Neural cell (in vitro differentiated cells): ENCODE measurements at regions not wholly inside any gene's neighbourhood (a gene's known extent, or its start where the extent isn't known, plus 50 kb on each side); places are given as distances from the start of the nearest gene placed in this dataset.

Experiments
- H2AFZ ChIP-seq: fragments of 200-600, 300-800 bp; sonication (generic), shearing (Covaris generic); 2 replicates; pipeline ENCODE4 v1.6.0; 2014; ENCODE audit warnings: low read depth, mild to moderate bottlenecking, antibody characterized with exemption, low read length, moderate library complexity
- H3F3A ChIP-seq: fragments of 200-600 bp; shearing (Covaris generic); 2 replicates; pipeline ENCODE4 v1.6.1; 2016; ENCODE audit warnings: mild to moderate bottlenecking, moderate library complexity, mixed read lengths, antibody characterized with exemption, low read length; ENCODE audit not compliant: insufficient read depth, poor library complexity, severe bottlenecking
- H3K27ac ChIP-seq: fragments of 200-600, 300-800 bp; sonication (generic), shearing (Covaris generic); 2 replicates; pipeline ENCODE4 v1.5.1; 2014; ENCODE audit warnings: mild to moderate bottlenecking, low read length, moderate library complexity
- H3K27me3 ChIP-seq: fragments of 300-800, 200-600 bp; sonication (generic), shearing (Covaris generic); 2 replicates; pipeline ENCODE4 v1.6.0; 2014; ENCODE audit warnings: mild to moderate bottlenecking, low read depth, low read length, moderate library complexity; ENCODE audit not compliant: insufficient read depth
- H3K36me3 ChIP-seq: fragments of 300-800, 200-600 bp; sonication (generic), shearing (Covaris generic); 2 replicates; pipeline ENCODE4 v1.5.1; 2014; ENCODE audit warnings: mild to moderate bottlenecking, antibody characterized with exemption, low read length, moderate library complexity; ENCODE audit not compliant: insufficient read depth
- H3K4me2 ChIP-seq: fragments of 300-800, 200-600 bp; sonication (generic), shearing (Covaris generic); 2 replicates; pipeline ENCODE4 v1.6.0; 2014; ENCODE audit warnings: mild to moderate bottlenecking, low read length
- H3K4me3 ChIP-seq: fragments of 300-800, 200-600 bp; sonication (generic), shearing (Covaris generic); 2 replicates; pipeline ENCODE4 v1.5.1; 2014; ENCODE audit warnings: mild to moderate bottlenecking, low read length, moderate library complexity
- H3K79me2 ChIP-seq: fragments of 200-600 bp; shearing (Covaris generic); replicated peaks from 2 replicates; pipeline ENCODE4 v1.6.0; 2014; ENCODE audit warnings: mild to moderate bottlenecking, low read length, moderate library complexity; ENCODE audit not compliant: insufficient read depth
- H3K9ac ChIP-seq: fragments of 300-800, 200-600 bp; sonication (generic), shearing (Covaris generic); 2 replicates; pipeline ENCODE4 v1.6.1; 2016; ENCODE audit warnings: mild to moderate bottlenecking, low read length, mixed read lengths
- H3K9me2 ChIP-seq: fragments of 200-600 bp; shearing (Covaris generic); 2 replicates; pipeline ENCODE4 v1.6.1; 2016; ENCODE audit warnings: mild to moderate bottlenecking, low read length, mixed read lengths; ENCODE audit not compliant: insufficient read depth
- H3K9me3 ChIP-seq: fragments of 200-600, 300-800 bp; sonication (generic), shearing (Covaris generic); 2 replicates; pipeline ENCODE4 v1.6.1; 2016; ENCODE audit warnings: mild to moderate bottlenecking, mixed run types, low read length, moderate library complexity, mixed read lengths
- H4K20me1 ChIP-seq: fragments of 200-600 bp; shearing (Covaris generic); 2 replicates; pipeline ENCODE4 v1.6.1; 2016; ENCODE audit warnings: mild to moderate bottlenecking, mixed run types; ENCODE audit not compliant: insufficient read depth
- EP300 ChIP-seq: fragments of 450-650 bp; conservative IDR thresholded peaks from 2 replicates; pipeline ENCODE4 v1.6.1; 2014; ENCODE audit warnings: antibody characterized with exemption, mild to moderate bottlenecking, moderate library complexity; ENCODE audit not compliant: poor library complexity, severe bottlenecking
- EZH2 ChIP-seq: fragments of 200-600, 300-800 bp; shearing (Covaris generic), sonication (generic); IDR thresholded peaks from 2 replicates; pipeline ENCODE4 v1.6.1; 2014; ENCODE audit warnings: antibody characterized with exemption, low read length, borderline replicate concordance, mild to moderate bottlenecking; ENCODE audit not compliant: insufficient read depth, poor library complexity, severe bottlenecking
- MXI1 ChIP-seq: fragments of 450-650 bp; conservative IDR thresholded peaks from 2 replicates; pipeline ENCODE4 v1.6.1; 2014; ENCODE audit warnings: antibody characterized with exemption, mild to moderate bottlenecking; ENCODE audit not compliant: poor library complexity, severe bottlenecking
- POLR2AphosphoS5 ChIP-seq: IDR thresholded peaks from 2 replicates; pipeline ENCODE4 v1.6.1; 2012
- RAD21 ChIP-seq: fragments of 450-650 bp; conservative IDR thresholded peaks from 2 replicates; pipeline ENCODE4 v1.6.1; 2014; ENCODE audit warnings: antibody characterized with exemption, mild to moderate bottlenecking, moderate library complexity
- REST ChIP-seq: IDR thresholded peaks from 2 replicates; pipeline ENCODE4 v1.6.1; 2012; ENCODE audit warnings: borderline replicate concordance
- SMC3 ChIP-seq: fragments of 450-650 bp; conservative IDR thresholded peaks from 2 replicates; pipeline ENCODE4 v1.6.1; 2014; ENCODE audit warnings: antibody characterized with exemption, mild to moderate bottlenecking, moderate library complexity; ENCODE audit not compliant: poor library complexity
- TAF1 ChIP-seq: IDR thresholded peaks from 2 replicates; pipeline ENCODE4 v1.6.1; 2012; ENCODE audit warnings: low read depth
- TF ChIP-seq, protein P1 (sequence below): fragments of 450-650 bp; IDR thresholded peaks from 2 replicates; pipeline ENCODE4 v1.5.1; 2014; ENCODE audit warnings: antibody characterized with exemption, mild to moderate bottlenecking, moderate library complexity; ENCODE audit not compliant: poor library complexity, severe bottlenecking

DNA sequence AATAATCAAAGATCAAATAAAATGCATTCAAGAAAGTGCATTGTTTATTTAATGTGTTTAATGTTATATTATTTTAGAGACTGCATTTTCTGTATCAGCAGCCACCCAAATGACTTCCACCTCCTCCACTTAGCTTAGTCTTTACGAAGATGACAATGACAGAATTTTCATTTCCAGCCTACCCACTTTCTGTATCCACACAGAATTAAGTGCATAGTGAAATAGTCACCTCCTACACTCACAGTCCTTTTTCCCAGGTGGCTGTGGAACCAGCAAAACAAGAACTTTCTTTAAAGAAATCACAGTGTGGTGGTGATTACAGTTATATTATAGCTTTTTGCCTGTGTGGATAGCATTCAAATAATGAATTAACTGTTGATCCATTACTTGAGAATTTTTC, 66.2 kb upstream of the KCNK1 start:
- TF ChIP-seq, protein P1, sequence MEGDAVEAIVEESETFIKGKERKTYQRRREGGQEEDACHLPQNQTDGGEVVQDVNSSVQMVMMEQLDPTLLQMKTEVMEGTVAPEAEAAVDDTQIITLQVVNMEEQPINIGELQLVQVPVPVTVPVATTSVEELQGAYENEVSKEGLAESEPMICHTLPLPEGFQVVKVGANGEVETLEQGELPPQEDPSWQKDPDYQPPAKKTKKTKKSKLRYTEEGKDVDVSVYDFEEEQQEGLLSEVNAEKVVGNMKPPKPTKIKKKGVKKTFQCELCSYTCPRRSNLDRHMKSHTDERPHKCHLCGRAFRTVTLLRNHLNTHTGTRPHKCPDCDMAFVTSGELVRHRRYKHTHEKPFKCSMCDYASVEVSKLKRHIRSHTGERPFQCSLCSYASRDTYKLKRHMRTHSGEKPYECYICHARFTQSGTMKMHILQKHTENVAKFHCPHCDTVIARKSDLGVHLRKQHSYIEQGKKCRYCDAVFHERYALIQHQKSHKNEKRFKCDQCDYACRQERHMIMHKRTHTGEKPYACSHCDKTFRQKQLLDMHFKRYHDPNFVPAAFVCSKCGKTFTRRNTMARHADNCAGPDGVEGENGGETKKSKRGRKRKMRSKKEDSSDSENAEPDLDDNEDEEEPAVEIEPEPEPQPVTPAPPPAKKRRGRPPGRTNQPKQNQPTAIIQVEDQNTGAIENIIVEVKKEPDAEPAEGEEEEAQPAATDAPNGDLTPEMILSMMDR: no peak
- TF ChIP-seq RAD21: no peak
- no peak for TF ChIP-seq EP300
- no peak for TF ChIP-seq EZH2
- H3K36me3 ChIP-seq: no peaks in the 10 kb centered on the region
- no peak overlapping the region for H3K9ac ChIP-seq
- H3K4me3 ChIP-seq: no peak overlapping the region
- H3K9me2 ChIP-seq: no peaks in the 10 kb centered on the region
- no peak overlapping the region for H2AFZ ChIP-seq
- H4K20me1 ChIP-seq: no peaks in the 10 kb centered on the region
- no peaks in the 10 kb centered on the region for H3K79me2 ChIP-seq
- no peaks in the 10 kb centered on the region for H3K9me3 ChIP-seq
- H3K4me2 ChIP-seq: no peak overlapping the region
- H3K27ac ChIP-seq: no peak overlapping the region
- H3F3A ChIP-seq: no peaks in the 10 kb centered on the region
- H3K27me3 ChIP-seq: no peaks in the 10 kb centered on the region

GRCh38 chr1:233549404-233549803, 64.5 kb upstream of the KCNK1 start:
- no peak overlapping the region for H3K9ac ChIP-seq
- H3K9me2 ChIP-seq: no peaks in the 10 kb centered on the region
- no peaks in the 10 kb centered on the region for H3K9me3 ChIP-seq
- H4K20me1 ChIP-seq: no peaks in the 10 kb centered on the region
- H3K4me2 ChIP-seq: no peak overlapping the region
- H3K27ac ChIP-seq: no peak overlapping the region
- no peaks in the 10 kb centered on the region for H3K79me2 ChIP-seq
- H3K27me3 ChIP-seq: no peaks in the 10 kb centered on the region
- no peak overlapping the region for H2AFZ ChIP-seq
- no peaks in the 10 kb centered on the region for H3K36me3 ChIP-seq
- TF ChIP-seq EZH2 (no peak), SMC3 (no peak)
- TF ChIP-seq, protein P1: no peak
- H3F3A ChIP-seq: no peaks in the 10 kb centered on the region
- no peak overlapping the region for H3K4me3 ChIP-seq

DNA sequence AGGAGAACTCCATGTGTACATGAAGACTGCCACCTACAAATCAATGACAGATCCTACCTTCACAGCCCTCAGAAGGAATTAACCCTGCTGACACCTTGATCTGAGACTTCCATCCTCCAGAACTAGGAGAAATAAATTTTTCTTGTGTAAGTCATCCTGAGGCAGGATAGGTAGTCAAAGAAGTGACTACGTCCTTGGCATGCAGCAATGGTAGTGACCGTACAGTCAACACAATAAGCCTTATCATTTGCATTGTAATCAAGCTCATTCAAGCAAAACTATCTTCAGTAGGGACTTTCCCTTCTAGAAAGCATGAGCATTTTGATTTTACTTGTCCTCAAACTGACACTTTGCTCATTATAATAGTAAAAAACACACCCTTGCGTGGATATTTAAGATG, 64.0 kb upstream of the KCNK1 start:
- H3K9me3 ChIP-seq: no peaks in the 10 kb centered on the region
- TF ChIP-seq, protein P1: no peak
- TF ChIP-seq POLR2AphosphoS5 (no peak), EP300 (no peak), TAF1 (no peak), MXI1 (no peak), SMC3 (no peak), RAD21 (no peak), REST (no peak), EZH2 (no peak)
- H3K4me2 ChIP-seq: no peak overlapping the region
- H3K79me2 ChIP-seq: no peaks in the 10 kb centered on the region
- H3K9ac ChIP-seq: no peak overlapping the region
- H3K9me2 ChIP-seq: no peaks in the 10 kb centered on the region
- no peak overlapping the region for H3K27ac ChIP-seq
- no peak overlapping the region for H2AFZ ChIP-seq
- no peaks in the 10 kb centered on the region for H3K27me3 ChIP-seq
- no peaks in the 10 kb centered on the region for H3K36me3 ChIP-seq
- no peaks in the 10 kb centered on the region for H3F3A ChIP-seq
- no peaks in the 10 kb centered on the region for H4K20me1 ChIP-seq
- no peak overlapping the region for H3K4me3 ChIP-seq
